Central memory CD4-positive, alpha-beta T cell (primary cell): ENCODE measurements at regions not wholly inside any gene's neighbourhood (a gene's known extent, or its start where the extent isn't known, plus 50 kb on each side); places are given as distances from the start of the nearest gene placed in this dataset.

Experiments used
- DNase-seq: peaks from one replicate; pipeline ENCODE4 v3.0.0; 2022

DNA sequence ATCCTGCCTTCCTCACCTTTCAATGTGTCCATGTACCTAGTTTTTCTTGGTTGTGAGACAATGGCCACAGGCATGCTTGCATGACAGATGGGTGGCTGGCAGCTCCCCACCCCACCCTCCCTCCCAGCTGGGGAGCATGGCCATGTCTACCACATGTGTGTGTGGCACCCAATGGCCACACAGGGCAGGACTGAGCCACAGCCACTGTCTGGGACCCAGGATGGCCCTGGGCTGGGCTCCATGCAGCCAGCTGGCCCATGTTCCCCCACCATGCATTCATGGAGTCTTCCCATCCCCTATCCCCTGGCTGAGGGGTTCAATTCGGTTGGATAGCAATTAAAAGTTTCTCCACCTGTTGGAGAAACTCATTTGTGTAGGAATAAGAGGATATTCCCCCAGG, 566.0 kb upstream of the USP15 start:
- DNase-seq = no peak

DNA sequence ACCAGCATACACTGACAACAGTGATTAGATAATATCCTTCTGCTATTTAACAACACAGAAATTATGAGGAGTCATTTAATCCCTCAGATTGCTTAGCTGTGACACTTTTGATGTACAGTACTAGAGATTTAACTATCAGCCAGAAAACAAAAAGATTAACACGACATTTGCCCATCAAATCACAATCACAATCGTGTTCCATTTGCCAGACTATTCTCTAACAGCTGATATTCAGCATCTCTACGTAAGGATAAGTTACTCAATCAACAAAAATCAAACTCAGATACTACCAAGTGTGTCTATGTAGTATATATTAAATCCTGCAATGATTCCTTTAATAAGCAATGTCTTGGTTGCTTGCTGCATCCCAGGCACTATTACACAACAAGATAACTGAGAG, 558.7 kb upstream of the USP15 start:
- no peak for DNase-seq

DNA sequence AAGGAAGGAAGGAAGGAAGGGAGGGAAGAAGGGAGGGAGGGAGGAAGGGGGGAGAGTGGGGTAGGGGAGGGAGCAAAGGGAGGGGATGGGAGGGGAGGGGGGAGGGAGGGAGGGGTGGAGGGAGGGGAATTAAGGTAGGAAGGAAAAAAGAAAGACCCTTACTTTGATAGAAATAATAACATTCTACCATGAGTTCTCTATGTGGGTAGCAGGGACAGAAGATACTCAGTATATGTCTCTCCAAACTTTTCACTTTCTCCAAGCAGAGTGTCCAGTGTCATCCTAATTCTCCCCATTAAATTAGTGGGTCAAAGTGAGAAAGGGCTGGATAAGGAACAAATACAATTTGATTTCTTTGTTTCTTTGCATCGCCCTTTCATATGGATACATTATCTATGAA, 553.4 kb upstream of the USP15 start:
- DNase-seq = no peak

DNA sequence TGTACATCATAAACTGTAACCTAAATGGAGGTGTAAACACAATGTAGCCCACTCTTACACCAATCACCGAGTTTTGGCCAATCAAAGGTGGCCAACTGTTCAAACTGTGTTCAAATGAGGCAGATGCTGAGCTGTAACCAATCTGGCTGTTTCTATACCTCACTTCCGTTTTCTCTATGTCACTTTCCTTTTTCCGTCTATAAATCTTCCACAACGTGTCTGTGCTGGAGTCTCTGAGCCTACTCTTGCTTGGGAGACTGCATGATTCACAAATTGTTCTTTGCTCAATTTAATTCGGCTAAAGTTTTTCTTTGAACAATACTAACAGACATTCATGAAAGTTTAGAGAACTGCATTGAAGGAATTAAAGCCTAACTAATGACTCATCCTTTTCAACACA, 547.1 kb upstream of the USP15 start:
- no peak for DNase-seq

DNA sequence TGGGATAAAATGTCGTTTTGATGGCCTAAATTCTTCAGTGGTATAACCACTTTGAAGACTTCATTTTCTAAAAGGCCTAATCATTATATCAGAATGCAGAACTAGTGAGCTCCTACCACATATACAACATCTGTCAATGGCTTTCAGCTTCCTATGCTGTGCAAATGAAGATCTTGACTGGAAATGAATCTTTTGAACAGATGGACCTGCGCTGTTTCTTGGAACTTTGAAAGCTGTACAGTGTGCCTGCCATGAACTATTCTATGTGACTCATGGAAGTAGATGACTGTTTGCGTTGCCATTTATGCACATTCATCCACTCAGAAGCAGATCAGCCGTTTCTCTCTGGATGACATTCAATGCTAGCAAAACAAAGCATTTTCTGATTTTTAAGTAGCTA, 542.2 kb upstream of the USP15 start:
- DNase-seq = no peak

DNA sequence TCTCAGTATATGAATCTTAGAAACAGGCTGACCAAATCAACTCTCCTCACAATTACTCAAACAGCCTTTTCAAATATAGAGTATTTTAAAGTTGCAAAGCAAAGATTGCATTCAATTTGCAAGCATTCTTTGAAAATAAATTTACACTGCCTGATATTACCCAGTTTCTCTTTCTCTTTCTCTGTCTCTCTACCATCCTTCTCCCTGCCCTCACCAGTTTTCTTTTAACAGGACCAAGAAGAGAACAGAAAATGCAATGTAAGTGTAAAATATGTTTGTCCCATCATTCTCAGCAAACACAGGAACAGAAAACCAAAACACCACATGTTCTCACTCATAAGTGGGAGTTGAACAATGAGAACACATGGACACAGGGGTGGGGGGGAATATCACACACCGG, 520.3 kb upstream of the USP15 start:
- DNase-seq = no peak

DNA sequence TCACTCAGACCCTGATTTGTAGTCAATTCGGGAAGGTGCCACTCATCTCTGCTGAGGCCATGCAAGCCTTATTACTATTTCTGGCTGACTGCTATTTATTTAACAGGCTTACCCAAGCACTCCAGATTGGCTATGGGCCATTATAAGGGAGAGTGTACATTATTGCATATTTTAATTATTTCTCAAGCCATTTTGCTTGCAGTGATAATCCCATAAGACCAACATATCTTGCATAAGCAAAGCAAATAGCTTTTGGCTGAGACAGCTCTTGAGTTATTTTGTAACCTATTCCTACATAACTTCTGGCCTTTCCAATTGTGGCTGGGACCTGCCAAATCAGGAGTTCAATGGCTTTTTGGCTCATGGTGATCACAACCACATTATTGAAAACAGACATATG, 509.6 kb upstream of the USP15 start:
- DNase-seq = no peak

DNA sequence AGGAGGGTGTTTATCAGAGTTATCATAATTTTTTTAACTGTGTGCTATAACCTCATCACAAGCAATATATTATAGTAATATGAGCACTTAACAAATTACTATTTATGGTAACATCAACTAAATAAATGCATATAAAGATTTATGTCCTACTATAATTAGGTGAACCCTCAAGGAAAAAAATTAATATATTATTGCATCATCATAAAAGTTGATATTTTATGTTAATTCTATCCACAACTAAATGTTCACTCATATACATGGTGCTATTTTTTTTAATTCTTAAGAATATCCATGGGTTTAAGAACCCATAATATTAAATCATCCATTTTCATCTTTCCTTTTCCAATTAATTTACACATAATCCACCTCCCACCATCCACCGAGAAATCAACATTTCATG, 506.0 kb upstream of the USP15 start:
- no peak for DNase-seq

DNA sequence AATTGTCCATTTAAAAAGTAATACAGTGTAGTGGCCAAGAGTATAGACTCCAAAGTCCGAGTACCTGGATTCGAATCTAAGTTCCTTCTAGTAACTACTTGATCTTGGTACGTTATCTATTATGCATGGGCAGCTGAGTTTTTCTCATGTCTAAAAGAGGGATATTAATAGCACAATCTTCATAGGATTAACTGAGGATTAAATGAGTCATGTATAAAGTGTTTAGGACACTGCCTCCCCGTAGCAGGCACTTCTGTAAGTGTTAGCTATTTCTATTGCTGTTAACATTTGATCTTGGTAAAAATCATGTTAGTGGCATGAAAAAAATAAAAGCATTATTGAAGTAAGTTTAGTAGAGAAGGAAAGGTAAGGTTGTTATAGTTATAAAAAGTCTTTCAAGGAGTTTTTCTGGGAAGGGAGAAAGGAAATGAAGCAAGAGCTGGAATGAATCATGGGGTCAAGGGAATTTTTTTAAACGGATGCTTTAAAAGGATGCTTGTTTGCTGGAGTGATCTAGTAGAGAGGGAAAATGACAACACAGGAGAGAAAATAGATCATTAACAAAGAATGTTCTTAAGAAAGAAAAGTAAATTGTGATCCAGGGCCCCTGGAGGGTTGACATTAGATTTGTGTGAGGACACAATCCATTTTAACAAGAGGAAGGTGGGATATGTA, 502.2 kb upstream of the USP15 start:
- DNase-seq = no peak

DNA sequence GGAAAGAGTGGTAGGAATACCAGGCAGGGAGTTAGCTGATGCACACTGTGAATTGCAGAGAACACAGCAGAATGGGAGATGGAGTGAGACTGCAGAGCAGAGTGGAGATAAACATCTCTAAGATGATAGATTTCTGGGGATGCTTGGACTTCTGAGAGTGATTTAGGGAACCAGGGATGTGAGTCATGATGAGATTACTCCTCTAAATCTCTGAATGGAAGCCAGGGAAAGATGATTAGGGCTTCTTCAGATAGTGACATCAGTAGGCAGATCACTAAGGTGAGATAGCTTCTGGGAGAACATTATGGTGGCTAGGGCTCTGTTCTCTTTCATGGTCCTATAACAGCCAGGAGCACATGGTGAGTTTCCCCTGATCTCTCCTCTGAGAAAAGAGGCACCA, 501.5 kb upstream of the USP15 start:
- no peak for DNase-seq

DNA sequence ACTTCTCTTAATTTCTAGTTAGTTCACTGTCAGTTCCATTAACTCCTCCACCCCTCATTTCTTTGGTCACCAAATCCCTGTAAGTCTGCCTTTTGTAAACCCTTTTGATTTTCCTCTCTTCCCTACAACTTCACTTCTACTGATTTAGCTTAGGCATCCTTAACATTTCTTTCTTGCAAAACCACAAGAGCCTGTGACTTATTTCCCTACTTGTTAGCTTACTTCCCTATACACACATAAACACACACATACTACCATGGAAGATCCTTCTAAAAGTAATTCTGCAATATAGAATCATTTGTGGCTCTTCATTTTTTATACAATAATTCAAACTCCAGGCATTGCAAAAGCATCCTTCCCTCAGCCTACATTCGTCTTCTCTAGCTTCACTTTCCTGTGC, 494.3 kb upstream of the USP15 start:
- DNase-seq = no peak

DNA sequence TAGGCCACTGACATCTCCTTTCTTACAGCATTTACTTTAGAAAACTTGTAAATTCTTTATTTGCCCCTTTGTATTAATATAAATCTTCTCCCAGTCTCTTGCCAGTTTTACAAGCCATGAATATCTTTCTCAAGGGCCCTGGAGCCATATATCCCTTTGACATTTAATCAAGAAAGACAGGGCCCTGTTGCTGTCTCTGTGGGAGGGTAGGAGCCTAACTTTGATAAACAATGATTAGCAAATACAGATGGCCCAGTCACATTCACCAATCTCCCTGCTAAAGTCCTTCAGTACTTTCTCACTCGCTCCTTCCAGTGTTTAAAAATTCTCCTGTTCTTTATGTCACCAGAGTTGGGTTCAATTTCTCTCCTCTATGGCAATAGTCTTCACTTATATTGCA, 479.8 kb upstream of the USP15 start:
- no peak for DNase-seq

DNA sequence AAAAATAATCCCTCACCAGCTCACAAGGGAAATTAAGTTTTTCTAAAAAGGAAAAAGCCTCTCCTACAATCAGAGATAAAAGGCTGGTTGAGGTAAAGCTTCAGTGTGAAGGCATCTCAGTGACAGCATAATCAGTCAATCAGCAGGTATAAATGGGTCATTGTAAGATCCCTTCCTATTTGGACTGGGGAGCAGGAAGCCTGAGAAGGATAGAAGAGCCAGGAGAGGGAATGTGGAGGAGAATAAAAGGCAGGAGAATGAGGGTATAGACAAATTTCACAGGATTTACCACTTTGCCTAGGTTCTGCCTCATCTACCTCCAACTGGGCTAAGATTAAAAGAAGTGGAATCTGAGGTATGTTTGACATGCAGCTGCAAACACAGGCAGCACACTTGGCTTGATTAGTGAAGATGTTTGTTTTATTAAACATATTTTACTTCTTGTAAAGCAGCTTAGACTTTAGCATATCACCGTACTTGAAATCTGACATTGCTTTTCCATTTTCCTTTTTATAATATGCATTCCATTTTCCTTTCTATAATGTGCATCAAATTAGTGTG, 479.1 kb upstream of the USP15 start:
- DNase-seq = no peak

DNA sequence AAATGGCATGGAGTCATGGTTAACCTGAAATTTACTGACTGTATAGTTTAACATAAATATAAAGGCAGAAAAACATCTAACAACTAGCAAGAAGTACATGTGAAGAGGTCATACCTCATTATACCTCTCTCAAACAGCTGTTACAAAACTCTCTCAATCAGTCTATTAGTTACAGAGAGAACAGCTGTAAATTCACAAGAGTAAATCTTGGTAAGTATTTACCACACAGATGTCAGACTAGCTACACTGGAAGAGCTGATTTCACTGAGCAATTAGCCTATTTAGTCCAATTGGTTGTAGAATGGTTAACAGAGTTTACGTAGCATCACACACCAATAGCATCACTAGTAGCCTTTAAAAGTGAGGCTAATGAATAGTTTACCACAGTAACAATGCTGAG, 463.4 kb upstream of the USP15 start:
- DNase-seq = no peak

DNA sequence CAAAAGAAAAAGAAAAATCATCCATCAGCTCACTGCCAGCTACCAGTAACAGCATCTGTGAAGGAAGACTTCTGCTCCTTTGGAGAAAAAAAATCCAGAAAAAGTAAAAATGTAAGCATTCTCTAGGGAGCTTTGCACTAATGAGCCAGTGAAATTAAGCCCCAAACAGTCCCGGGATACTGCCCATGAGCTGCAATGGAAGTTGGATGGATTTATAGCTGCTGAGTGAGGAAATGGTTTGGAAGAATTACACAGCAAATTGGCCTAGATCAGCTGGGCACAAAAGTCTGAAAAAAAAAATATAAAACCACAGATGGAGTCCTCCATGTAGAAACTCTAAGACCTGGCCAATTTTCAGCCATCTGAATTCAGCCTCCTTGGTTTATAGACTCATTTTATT, 462.9 kb upstream of the USP15 start:
- no peak for DNase-seq

DNA sequence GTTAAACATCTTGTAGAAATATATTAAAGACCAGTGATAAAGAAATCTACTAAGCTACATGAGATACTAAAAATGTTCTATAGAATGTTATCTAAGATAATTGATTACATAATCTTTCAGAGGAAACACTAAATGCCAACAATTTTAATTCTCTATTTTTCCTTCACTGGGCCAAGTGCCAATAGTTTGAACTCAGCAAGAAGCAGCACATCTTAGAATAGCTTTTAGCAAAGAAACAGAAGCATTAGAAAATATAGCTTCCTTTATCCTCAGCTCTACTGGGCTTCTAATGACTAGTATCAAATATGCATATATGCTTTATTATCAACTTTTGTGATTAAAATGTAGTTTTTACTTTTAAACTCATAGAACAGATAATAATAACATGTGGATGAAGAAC, 461.4 kb upstream of the USP15 start:
- DNase-seq = no peak

DNA sequence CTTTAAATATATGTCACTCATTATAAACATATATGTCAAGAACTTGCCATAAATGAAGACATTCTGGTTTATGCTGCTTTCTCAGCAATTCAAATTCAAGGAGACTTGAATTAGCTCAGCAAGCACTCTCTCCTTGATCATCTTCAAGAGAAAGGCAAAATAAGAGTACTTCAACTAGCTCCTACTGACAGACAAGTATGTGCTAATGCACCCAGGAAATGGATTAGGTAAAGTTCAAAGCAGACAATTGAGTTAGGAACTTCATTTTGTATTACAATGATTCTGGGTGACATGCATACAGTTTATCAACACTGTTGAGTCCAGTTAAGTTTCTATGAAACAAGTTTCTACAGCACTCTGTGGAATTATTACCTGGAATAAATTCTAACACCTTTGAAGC, 455.9 kb upstream of the USP15 start:
- no peak for DNase-seq

DNA sequence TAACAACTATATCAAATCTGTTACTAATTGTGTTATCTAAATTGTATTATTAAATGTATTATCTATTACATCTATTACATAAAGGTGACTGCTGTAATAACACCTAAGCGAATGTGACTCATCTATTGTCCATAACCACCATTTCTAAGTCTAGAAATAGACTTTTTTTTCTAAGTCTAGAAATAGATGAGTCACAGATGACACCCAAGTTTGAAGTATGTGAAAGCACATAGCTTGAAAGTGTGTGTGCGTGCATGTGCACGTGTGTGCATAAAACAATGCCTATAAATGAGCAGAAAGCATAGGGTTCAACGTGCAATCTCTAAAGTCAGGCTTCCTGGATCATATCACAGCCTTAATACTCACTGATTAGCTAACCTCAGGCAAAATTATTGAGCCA, 451.3 kb upstream of the USP15 start:
- DNase-seq = no peak

DNA sequence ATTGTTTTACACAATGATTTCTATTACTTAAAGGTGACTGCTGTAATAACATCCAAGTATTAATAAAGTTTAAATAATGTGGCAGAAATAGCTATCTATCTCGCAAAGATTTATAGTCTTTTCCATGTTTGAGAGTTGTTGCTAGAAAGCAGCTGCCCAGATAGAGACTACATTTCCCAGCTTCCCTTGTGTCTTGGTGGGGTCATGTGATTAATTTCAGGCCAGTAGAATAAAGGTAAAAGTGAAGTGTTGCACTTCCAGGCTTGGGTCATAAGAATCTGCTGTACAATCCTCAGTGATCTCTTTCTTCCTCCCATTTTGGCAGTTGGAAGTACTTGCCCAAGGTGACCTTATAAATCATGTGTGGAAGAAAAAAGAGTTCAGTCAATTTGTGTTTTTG, 449.7 kb upstream of the USP15 start:
- no peak for DNase-seq

DNA sequence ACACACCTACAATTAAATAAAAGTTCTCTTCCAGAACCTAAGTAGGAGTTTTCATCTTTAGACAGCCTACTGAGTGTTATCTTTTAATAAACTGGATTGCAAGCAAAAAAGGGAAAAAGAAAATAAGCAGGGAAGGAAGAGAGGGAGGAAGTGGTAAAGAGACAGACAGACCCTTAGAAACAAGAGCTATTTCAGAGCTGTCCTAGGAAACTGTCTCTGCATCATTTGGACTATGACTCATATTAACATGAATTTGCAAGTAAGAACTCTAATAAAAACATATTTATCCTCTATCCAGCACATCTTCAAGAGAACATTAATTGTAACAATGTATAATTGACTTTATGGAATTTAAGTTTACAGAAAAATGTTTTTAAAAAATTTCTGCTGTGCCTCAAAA, 438.8 kb upstream of the USP15 start:
- DNase-seq = no peak

DNA sequence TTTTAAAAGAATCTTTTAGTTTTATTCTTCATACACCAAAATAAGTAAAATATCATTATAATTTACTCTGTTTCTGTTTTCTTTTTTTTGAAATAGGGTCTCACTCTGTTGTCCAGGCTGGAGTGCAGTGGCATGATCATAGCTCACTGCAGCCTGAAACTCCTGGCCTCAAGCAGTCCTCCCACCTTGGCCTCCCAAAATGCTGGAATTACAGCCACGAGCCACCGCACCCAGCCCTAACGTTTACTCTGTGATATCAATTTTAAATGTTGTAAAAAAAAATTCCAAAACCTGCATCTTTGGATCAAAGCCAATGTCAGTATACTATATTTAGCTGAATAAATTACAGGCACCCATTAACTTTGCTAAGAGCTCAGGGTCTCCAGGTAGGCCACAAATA, 437.1 kb upstream of the USP15 start:
- no peak for DNase-seq

DNA sequence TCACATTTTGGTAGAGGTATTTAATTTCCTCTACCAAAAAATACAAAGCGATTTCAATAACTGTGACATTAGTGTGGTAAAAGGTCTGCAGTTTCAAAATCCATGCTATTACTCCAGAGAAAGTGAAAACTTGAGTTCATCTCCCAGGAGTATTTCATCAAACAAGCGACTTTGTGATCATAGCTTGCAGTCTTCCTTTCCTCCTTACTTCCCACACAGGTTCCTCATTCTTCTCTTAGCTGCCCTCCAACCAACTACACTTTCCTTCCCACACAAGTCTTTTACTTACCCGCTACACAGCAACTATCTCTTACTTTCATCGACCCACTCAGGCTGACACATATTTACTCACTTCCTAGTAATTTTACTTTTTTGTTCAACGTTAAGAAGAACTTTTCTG, 413.4 kb upstream of the USP15 start:
- DNase-seq = no peak

DNA sequence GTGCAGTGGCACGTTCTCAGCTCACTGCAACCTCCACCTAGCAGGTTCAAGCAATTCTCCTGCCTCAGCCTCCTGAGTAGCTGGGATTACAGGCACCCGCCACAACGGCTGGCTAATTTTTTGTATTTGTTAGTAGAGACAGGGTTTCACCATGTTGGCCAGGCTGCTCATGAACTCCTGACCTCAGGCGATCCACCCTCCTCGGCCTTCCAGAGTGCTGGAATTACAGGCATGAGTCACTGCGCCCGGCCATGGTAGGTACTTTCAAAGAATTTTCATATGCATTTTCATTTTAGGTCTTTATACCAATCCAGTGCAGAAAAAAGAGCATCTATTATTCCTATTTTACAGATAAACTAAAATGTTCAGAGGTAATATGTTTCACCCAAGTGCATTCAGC, 411.3 kb upstream of the USP15 start:
- DNase-seq = no peak

DNA sequence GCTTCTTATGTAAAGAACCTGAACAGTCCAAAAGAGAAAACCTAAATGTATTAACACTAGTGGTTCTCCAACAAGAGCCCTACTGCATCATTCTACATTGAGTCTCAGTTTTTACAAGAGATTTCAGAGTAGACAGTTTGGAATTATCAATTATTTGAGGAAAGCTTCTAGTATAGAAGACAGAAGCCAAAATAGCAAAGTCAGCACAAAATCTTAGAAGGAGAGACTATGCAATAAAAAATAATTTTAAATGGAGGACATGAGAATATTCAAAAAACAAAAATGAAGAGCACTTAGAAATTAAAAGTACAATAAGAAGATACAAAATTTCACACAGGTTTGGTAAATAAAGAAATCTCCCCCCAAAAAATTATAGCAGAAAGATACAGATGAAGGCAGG, 406.3 kb upstream of the USP15 start:
- no peak for DNase-seq

DNA sequence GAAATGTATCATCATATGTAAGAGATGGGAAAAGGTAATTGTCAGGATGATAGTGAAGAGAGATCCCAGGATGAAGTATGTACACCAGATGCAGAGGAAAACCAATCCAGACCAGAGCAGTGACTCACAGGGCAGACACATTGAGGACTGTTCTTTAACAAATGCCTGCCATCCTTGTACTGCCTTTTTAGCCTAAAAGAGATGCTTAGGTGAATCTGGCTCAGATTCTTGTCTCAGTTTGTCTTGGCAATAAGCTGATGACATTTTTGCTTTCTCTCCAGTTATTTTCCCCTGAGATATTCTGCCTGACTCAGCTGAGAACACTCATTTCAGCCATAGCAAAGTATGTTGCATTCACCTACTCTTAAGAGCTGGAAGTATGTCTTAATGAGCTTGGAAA, 405.3 kb upstream of the USP15 start:
- DNase-seq = no peak

DNA sequence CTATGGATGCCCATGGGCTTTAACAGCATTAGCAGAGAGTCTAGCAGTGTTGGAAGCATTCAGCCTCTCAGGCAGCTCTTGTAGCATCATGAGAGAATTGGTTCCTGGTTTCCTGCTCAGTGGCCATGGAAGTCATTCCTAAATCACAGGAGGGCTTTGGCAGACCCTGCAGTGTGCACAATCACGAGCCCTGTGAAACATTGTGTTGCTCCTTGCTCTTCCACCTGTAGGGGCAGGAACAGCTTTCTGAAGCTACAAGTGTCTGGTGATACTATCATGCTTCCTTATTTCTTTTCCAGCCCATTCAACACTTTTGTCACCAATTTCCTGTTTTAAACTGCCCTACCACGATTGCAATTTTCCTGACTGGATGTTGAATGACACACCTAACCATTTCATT, 402.2 kb upstream of the USP15 start:
- no peak for DNase-seq
